Ovary (tissue), 7 donors: ENCODE measurements at regions not wholly inside any gene's neighbourhood (a gene's known extent, or its start where the extent isn't known, plus 50 kb on each side); places are given as distances from the start of the nearest gene placed in this dataset.

Experiments
- DNase-seq, 5 donors: peaks; one replicate each; pipeline ENCODE4 v3.0.0-alpha.2; 2019 to 2020
- H3K27ac ChIP-seq, 2 donors: fragments of 200-600 bp; one replicate each; pipeline versions ENCODE4 v1.5.1 to v1.8.0; 2019 to 2022
- H3K27me3 ChIP-seq: fragments of 200-600 bp; one replicate; pipeline ENCODE4 v1.8.0; 2022
- H3K36me3 ChIP-seq: fragments of 200-600 bp; sonication (generic); one replicate; pipeline ENCODE4 v1.5.1; 2019
- H3K4me1 ChIP-seq: one replicate; pipeline ENCODE4 v1.8.1; 2013; ENCODE audit warnings: mild to moderate bottlenecking, moderate library complexity; ENCODE audit not compliant: insufficient read depth
- H3K4me3 ChIP-seq: fragments of 200-600 bp; sonication (generic); one replicate; pipeline ENCODE4 v1.5.1; 2017
- H3K9me3 ChIP-seq, 2 donors: fragments of 200-600 bp in 1 of 2; sonication (generic) in 1 of 2; one replicate each; pipeline versions ENCODE4 v1.5.1 to v1.8.1; 2013 to 2019; ENCODE audit warnings: mild to moderate bottlenecking in 1 of 2, moderate library complexity in 1 of 2
- EP300 ChIP-seq: sonication (generic); formaldehyde crosslinking; IDR thresholded peaks from one replicate; pipeline ENCODE4 v1.6.1; 2017; ENCODE audit warnings: antibody characterized with exemption
- POLR2A ChIP-seq: fragments of 450-650 bp; IDR thresholded peaks from one replicate; pipeline ENCODE4 v1.6.1; 2017; ENCODE audit warnings: antibody characterized with exemption, mild to moderate bottlenecking, moderate library complexity
- WGBS, 3 donors: extraction: QIAGEN DNeasy Blood & Tissue Kit in 1 of 3; methylation state at CpG; one replicate each; pipeline versions ENCODE4 v1.1.5 to v1.1.7; 2013 to 2017; 5-methylcytosine and 5-hydroxymethylcytosine counted together
- intact Hi-C, 4 donors: fragments of 100-400 bp; cut with DNase I; formaldehyde crosslinking; loops; one replicate each; pipeline versions ENCODE4 v1.11.0 to v1.15.1; 2022 to 2023
- TF ChIP-seq, protein P1 (sequence below), 3 donors: fragments of 450-650 bp in 2 of 3; fragments of 200-600 bp in 1 of 3; IDR thresholded peaks; one replicate each; pipeline versions ENCODE4 v1.5.1 to v1.8.0; 2016 to 2022; ENCODE audit warnings: antibody characterized with exemption in 3 of 3, mild to moderate bottlenecking in 1 of 3
- donor health status: DM: no; HTN: no; CAD: no; lungs with moderate emphysema.
- donor health status: DM: no; HTN: no; CAD: no.
- donor health status: Bipolar disorder and iron deficiency.
- donor health status: DM: no; HTN: no; CAD: no.
- donor health status: DM: yes; HTN: yes; CAD: no.

DNA sequence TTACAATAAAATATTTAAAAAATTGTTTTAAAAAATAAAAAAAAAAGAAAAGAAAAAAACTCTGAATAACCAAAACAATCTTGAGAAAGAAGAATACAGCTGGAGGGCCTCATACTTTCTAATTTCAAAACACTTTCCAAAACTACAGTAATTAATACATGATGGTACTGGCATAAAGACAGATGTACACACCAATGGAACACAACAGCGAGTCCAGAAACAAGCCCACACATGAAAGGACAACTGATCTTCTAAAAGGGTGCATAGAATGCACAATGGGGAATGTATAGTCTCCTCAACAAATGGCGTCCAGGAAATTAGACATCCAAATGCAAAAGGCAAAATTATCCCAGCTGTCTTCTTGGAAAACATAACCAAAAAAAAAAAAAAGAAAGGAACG lies 99.6 kb downstream of the LURAP1L start:
- no peaks in the 10 kb centered on the region for H3K27me3 ChIP-seq
- WGBS, 3 donors = 28 to 51% (median 34%) methylated on average over 3 of the region's 3 CpGs

DNA sequence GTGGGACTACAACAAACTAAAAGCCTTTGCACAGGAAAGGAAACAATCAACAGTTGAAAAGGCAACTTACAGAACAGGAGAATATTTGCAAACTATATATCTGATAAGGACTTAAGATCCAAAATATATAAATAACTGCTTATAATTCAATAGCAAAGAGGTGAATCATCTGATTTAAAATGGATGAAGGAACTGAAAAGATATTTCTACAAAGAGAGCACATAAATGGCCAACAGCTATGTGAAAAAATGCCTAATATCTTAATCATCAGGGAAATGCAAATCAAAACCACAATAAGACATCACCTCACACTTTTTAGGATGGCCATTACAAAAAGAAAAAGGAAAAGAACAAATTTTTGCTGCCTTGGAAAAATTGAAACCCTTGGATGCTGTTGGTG lies 100.4 kb downstream of the LURAP1L start:
- Histone ChIP-seq H3K27ac (no peak overlapping the region), H3K4me3 (no peak overlapping the region), H3K27me3 (no peaks in the 10 kb centered on the region), H3K9me3 (no peaks in the 10 kb centered on the region), H3K36me3 (no peaks in the 10 kb centered on the region), H3K4me1 (no peaks in the 10 kb centered on the region)
- intact Hi-C loops = no loop called here
- no peak for TF ChIP-seq EP300
- TF ChIP-seq, protein P1, sequence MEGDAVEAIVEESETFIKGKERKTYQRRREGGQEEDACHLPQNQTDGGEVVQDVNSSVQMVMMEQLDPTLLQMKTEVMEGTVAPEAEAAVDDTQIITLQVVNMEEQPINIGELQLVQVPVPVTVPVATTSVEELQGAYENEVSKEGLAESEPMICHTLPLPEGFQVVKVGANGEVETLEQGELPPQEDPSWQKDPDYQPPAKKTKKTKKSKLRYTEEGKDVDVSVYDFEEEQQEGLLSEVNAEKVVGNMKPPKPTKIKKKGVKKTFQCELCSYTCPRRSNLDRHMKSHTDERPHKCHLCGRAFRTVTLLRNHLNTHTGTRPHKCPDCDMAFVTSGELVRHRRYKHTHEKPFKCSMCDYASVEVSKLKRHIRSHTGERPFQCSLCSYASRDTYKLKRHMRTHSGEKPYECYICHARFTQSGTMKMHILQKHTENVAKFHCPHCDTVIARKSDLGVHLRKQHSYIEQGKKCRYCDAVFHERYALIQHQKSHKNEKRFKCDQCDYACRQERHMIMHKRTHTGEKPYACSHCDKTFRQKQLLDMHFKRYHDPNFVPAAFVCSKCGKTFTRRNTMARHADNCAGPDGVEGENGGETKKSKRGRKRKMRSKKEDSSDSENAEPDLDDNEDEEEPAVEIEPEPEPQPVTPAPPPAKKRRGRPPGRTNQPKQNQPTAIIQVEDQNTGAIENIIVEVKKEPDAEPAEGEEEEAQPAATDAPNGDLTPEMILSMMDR (IDR thresholded peaks at IDR 0.05) = no peak
- no peak for TF ChIP-seq POLR2A
- DNase-seq = no peak

More for the DNA sequence above, 99.6 kb downstream of the LURAP1L start:
- intact Hi-C loops = no loop called here
- Histone ChIP-seq H3K4me3 (no peak overlapping the region), H3K27ac (no peak overlapping the region), H3K36me3 (no peaks in the 10 kb centered on the region), H3K4me1 (no peaks in the 10 kb centered on the region), H3K9me3 (no peaks in the 10 kb centered on the region)
- DNase-seq = no peak
- TF ChIP-seq EP300 = no peak
- no peak for TF ChIP-seq POLR2A
- TF ChIP-seq, protein P1 (IDR thresholded peaks at IDR 0.05) = no peak

DNA sequence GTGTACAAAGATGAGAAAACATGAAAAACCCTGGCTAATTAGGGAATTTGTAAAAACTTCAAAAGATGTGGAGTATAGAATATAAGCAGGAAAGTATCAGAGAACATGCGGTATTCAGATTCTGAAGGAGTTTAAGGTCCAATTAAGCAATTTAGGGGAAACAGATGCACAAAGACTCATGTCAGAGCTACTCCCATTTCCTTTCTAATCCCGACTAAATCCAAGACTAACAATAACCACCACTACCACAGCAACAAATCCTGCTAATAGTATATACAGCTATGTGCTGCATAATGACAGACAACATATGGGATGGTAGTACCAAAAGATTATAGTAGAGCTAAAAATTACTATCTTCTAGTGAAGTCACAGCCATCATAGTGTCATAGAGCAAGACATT lies 102.1 kb downstream of the LURAP1L start:
- no peak for DNase-seq
- TF ChIP-seq, protein P1 (IDR thresholded peaks at IDR 0.05) = no peak
- TF ChIP-seq POLR2A (no peak), EP300 (no peak)
- no peaks in the 10 kb centered on the region for H3K27me3 ChIP-seq
- H3K4me3 ChIP-seq = no peak overlapping the region
- WGBS, 3 donors = 42 to 43% (median 42%) methylated on average over 2 of the region's 2 CpGs
- no peaks in the 10 kb centered on the region for H3K36me3 ChIP-seq
- H3K27ac ChIP-seq = no peak overlapping the region
- no peaks in the 10 kb centered on the region for H3K4me1 ChIP-seq
- no peaks in the 10 kb centered on the region for H3K9me3 ChIP-seq
- intact Hi-C loops = no loop called here

DNA sequence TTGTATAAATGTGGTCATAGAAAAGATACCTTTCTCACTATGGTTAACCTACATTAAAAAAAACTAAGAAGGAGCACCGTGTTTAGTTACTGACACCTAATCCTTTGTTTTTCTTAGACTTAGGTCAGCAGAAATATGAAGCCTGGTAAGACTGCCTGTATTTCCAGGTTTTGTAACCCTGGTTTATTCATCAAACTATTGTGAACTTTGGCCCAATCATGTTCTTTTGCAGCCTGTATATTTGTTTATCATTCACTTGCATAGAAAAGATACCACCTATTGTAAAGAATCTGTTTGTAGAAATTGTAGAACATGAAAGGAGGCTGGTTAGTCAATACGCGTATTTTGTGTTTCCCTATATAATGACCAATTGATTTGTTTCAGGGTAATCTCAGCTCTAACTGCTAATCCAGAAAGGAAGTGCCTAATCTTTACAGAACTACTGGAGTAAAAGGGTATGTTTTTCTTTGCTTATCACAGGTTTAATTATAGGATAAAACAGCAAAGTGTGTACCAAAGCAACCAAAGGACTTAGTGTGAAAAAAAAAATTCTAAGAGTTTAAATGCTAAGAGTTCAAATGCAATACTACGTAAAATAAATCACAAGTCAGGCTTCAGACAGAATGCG lies 103.6 kb downstream of the LURAP1L start:
- DNase-seq = no peak
- H3K9me3 ChIP-seq = no peaks in the 10 kb centered on the region
- intact Hi-C loops = no loop called here
- no peaks in the 10 kb centered on the region for H3K36me3 ChIP-seq
- TF ChIP-seq EP300 = no peak
- TF ChIP-seq POLR2A = no peak
- TF ChIP-seq, protein P1 (IDR thresholded peaks at IDR 0.05) = no peak
- no peak overlapping the region for H3K4me3 ChIP-seq
- no peak overlapping the region for H3K27ac ChIP-seq
- H3K4me1 ChIP-seq = no peaks in the 10 kb centered on the region
- 45 to 46% (median 46%) methylated on average over 5 of the region's 5 CpGs for WGBS, 3 donors
- H3K27me3 ChIP-seq = no peaks in the 10 kb centered on the region
